CD8-positive, alpha-beta memory T cell (primary cell): ENCODE measurements at regions not wholly inside any gene's neighbourhood (a gene's known extent, or its start where the extent isn't known, plus 50 kb on each side); places are given as distances from the start of the nearest gene placed in this dataset.

ENCODE experiments used
- CTCF ChIA-PET: fragments of 350-600 bp; sonication (Branson Sonifier 250); formaldehyde crosslinking; loops from one replicate; lab custom pipeline; 2021; ENCODE audit warnings: antibody characterized with exemption; lab: Charles Lee
- POLR2A ChIA-PET: fragments of 350-600 bp; sonication (Branson Sonifier 250); formaldehyde crosslinking; loops from one replicate; lab custom pipeline; 2021; ENCODE audit warnings: antibody characterized with exemption; lab: Charles Lee
- DNase-seq, 5 donors: peaks; one replicate each; pipeline versions ENCODE4 v3.0.0 to v3.0.0-alpha.2; 2020 to 2022; ENCODE audit warnings: mixed read lengths in 1 of 5
- H3K27ac ChIP-seq: one replicate; pipeline ENCODE4 v1.7.0; 2013; ENCODE audit warnings: low read depth, mild to moderate bottlenecking, low read length, moderate library complexity
- H3K27me3 ChIP-seq: 2 replicates; pipeline ENCODE4 v1.7.0; 2013; ENCODE audit warnings: low read length, mild to moderate bottlenecking; ENCODE audit not compliant: insufficient read depth, poor library complexity, severe bottlenecking
- H3K36me3 ChIP-seq: 2 replicates; pipeline ENCODE4 v1.7.0; 2013; ENCODE audit warnings: mild to moderate bottlenecking, low read length, moderate library complexity; ENCODE audit not compliant: insufficient read depth
- H3K4me1 ChIP-seq: 2 replicates; pipeline ENCODE4 v1.7.0; 2013; ENCODE audit warnings: mild to moderate bottlenecking, low read length, moderate library complexity; ENCODE audit not compliant: insufficient read depth
- H3K4me3 ChIP-seq: 2 replicates; pipeline ENCODE4 v1.7.0; 2013; ENCODE audit warnings: mild to moderate bottlenecking, low read length
- H3K9me3 ChIP-seq: 2 replicates; pipeline ENCODE4 v1.7.0; 2013; ENCODE audit warnings: mild to moderate bottlenecking, low read length
- H3K27ac Mint-ChIP-seq, 8 donors: one replicate each; pipeline ENCODE4 v1.8.0; 2020 to 2021; ENCODE audit warnings: mixed read lengths in 8 of 8, mild to moderate bottlenecking in 6 of 8, inconsistent platforms in 3 of 8, moderate library complexity in 3 of 8
- H3K27me3 Mint-ChIP-seq, 2 donors: one replicate each; pipeline ENCODE4 v1.8.0; 2020 to 2021; ENCODE audit warnings: mixed read lengths in 2 of 2, mild to moderate bottlenecking in 1 of 2, moderate library complexity in 1 of 2
- H3K36me3 Mint-ChIP-seq, 3 donors: one replicate each; pipeline ENCODE4 v1.8.0; 2020 to 2021; ENCODE audit warnings: mixed read lengths in 3 of 3, inconsistent platforms in 1 of 3, mild to moderate bottlenecking in 1 of 3
- H3K4me1 Mint-ChIP-seq, 3 donors: one replicate each; pipeline ENCODE4 v1.8.0; 2020 to 2021; ENCODE audit warnings: mixed read lengths in 3 of 3, inconsistent platforms in 1 of 3, mild to moderate bottlenecking in 1 of 3
- H3K4me3 Mint-ChIP-seq, 7 donors: one replicate each; pipeline ENCODE4 v1.8.0; 2020 to 2021; ENCODE audit warnings: mixed read lengths in 7 of 7, mild to moderate bottlenecking in 6 of 7, moderate library complexity in 4 of 7, inconsistent platforms in 2 of 7
- H3K9me3 Mint-ChIP-seq, 5 donors: one replicate each; pipeline ENCODE4 v1.8.0; 2020 to 2022; ENCODE audit warnings: mixed read lengths in 5 of 5, mild to moderate bottlenecking in 3 of 5, moderate library complexity in 2 of 5, inconsistent platforms in 1 of 5

DNA sequence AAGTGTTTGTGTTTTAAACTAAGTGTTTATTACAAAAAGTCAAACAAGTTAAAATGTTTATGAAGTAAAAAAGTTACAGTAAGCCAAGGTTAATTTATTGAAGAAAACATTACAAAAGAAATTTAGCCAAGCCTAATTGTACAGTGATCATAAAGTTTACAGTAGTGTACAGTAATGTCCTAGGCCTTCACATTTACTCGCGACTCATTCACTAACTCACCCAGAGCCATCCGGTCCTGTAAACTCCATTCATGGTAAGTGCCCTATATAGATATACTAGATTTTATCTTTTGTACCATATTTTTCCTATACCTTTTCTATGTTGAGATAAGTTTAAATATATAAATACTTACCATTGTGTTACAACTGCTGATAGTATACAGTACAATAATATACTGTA, 481.8 kb upstream of the TENM4 start:
- no peaks in the 10 kb centered on the region for H3K4me1 Mint-ChIP-seq

DNA sequence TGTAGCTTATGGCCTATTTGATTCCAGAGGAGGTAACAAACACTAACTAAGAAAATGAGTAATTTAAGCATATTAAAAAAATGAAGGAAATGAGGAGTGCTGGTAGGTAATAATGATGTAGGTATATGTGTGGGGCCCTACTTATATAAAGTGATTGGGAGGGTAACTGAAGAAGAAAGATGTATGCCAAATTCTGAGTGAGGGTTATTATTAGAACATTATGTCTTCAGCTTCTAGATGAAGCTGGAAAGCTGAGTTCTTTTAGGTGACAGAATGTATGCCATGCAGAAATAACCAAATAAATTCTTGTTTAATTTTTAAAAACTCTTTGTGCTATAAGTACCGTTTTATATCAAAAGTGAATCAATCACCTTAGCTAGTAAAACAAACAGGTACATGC, 479.6 kb upstream of the TENM4 start:
- DNase-seq, result no peak
- Mint-ChIP-seq H3K4me3 (no peak overlapping the region), H3K9me3 (peaks cover 0 to 19% (median 4%) of the 10 kb centered on the region in 5 donors), H3K27me3 (no peaks in the 10 kb centered on the region), H3K4me1 (no peaks in the 10 kb centered on the region), H3K27ac (no peak overlapping the region), H3K36me3 (no peaks in the 10 kb centered on the region)
- Histone ChIP-seq H3K27ac (no peak overlapping the region), H3K9me3 (no peaks in the 10 kb centered on the region), H3K4me1 (no peaks in the 10 kb centered on the region), H3K4me3 (no peak overlapping the region), H3K27me3 (no peaks in the 10 kb centered on the region), H3K36me3 (no peaks in the 10 kb centered on the region)
- ChIA-PET POLR2A (no interaction called here), CTCF (no interaction called here)

More for the DNA sequence above, 481.8 kb upstream of the TENM4 start:
- Histone ChIP-seq H3K4me1 (no peaks in the 10 kb centered on the region), H3K36me3 (no peaks in the 10 kb centered on the region), H3K4me3 (no peak overlapping the region), H3K27me3 (no peaks in the 10 kb centered on the region), H3K9me3 (no peaks in the 10 kb centered on the region), H3K27ac (no peak overlapping the region)
- H3K9me3 Mint-ChIP-seq, result peaks cover 0 to 23% (median 4%) of the 10 kb centered on the region in 5 donors
- DNase-seq, result no peak
- H3K36me3 Mint-ChIP-seq, result no peaks in the 10 kb centered on the region
- no peak overlapping the region for H3K4me3 Mint-ChIP-seq
- ChIA-PET POLR2A (no interaction called here), CTCF (no interaction called here)
- H3K27me3 Mint-ChIP-seq, result no peaks in the 10 kb centered on the region
- no peak overlapping the region for H3K27ac Mint-ChIP-seq

DNA sequence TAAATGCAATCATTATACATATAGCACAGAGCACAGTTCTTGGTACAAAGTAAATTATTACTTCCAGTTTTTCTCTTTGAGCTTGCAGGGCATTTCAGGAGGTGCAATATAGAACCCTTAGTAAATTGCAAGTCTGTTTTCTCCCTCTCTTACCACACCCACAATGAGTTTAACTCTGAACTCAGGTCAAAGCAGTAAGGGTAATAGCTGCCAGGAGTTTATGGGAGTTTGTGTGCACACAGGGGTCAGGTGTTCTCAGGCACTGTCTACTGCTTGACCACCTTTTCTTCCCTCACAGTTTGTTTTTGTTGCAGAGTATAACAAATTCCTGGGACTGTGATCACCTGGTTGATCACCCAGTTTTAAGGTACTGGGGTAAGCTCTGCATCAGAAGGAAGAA, 478.5 kb upstream of the TENM4 start:
- H3K9me3 Mint-ChIP-seq, result peaks cover 0 to 25% (median 0%) of the 10 kb centered on the region in 5 donors
- no peak overlapping the region for H3K27ac Mint-ChIP-seq
- H3K4me3 Mint-ChIP-seq, result no peak overlapping the region
- DNase-seq, result no peak
- no peak overlapping the region for H3K4me3 ChIP-seq
- ChIA-PET POLR2A (no interaction called here), CTCF (no interaction called here)
- H3K9me3 ChIP-seq, result no peaks in the 10 kb centered on the region
- H3K4me1 Mint-ChIP-seq, result no peaks in the 10 kb centered on the region
- no peaks in the 10 kb centered on the region for H3K4me1 ChIP-seq
- no peaks in the 10 kb centered on the region for H3K36me3 ChIP-seq
- H3K27me3 Mint-ChIP-seq, result no peaks in the 10 kb centered on the region
- no peak overlapping the region for H3K27ac ChIP-seq
- H3K36me3 Mint-ChIP-seq, result no peaks in the 10 kb centered on the region
- H3K27me3 ChIP-seq, result no peaks in the 10 kb centered on the region

DNA sequence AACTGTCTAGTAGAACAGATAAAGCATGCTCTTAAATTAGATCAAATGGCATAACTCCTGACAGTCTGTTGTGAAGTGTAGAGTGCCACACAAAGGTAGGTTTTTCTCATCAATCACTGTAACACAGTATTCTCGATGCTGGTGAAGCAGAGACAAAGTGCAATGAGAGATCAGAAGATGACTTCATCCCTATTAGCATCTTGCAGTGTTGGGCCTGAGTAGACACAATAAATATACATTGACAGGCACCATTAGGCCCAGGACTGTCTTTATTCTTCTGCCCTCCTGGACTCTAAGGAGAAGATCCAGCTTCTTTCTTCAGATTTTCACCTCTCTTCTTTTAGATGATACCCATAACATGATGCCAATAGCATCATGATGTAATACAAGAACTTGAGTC, 478.0 kb upstream of the TENM4 start:
- Histone ChIP-seq H3K4me3 (no peak overlapping the region), H3K27ac (no peak overlapping the region), H3K27me3 (no peaks in the 10 kb centered on the region), H3K4me1 (no peaks in the 10 kb centered on the region), H3K9me3 (no peaks in the 10 kb centered on the region), H3K36me3 (no peaks in the 10 kb centered on the region)
- H3K4me1 Mint-ChIP-seq, result no peaks in the 10 kb centered on the region
- H3K27me3 Mint-ChIP-seq, result no peaks in the 10 kb centered on the region
- H3K9me3 Mint-ChIP-seq, result peaks cover 2 to 20% (median 4%) of the 10 kb centered on the region in 5 donors
- ChIA-PET POLR2A (no interaction called here), CTCF (no interaction called here)
- H3K27ac Mint-ChIP-seq, result no peak overlapping the region
- DNase-seq, result no peak
- H3K4me3 Mint-ChIP-seq, result no peak overlapping the region
- no peaks in the 10 kb centered on the region for H3K36me3 Mint-ChIP-seq

DNA sequence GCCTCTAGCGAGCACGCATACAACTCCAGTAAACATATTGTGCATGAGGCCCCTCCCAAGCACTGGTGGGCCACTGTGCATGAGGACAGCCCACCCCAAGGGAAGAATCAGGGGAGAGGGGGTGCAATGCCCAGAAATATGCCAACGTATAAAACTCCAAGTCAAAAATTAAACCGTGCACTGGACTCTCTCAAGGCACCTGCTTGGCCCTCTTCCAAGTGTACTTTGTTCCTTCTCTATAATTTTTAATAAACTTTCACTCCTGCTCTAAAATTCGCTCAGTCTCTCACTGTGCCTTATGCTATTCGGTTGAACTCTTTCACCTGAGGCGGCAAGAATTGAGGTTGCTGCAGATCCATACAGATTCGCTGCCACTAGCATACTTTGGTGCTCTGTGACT, 465.3 kb upstream of the TENM4 start:
- DNase-seq, result no peak
- Mint-ChIP-seq H3K4me3 (no peak overlapping the region), H3K27me3 (no peaks in the 10 kb centered on the region), H3K4me1 (no peaks in the 10 kb centered on the region), H3K9me3 (peaks cover 4 to 6% (median 5%) of the 10 kb centered on the region in 5 donors), H3K27ac (no peak overlapping the region), H3K36me3 (no peaks in the 10 kb centered on the region)
- ChIA-PET POLR2A (no interaction called here), CTCF (no interaction called here)
- H3K4me1 ChIP-seq, result no peaks in the 10 kb centered on the region
- no peaks in the 10 kb centered on the region for H3K36me3 ChIP-seq
- H3K27me3 ChIP-seq, result no peaks in the 10 kb centered on the region
- H3K27ac ChIP-seq, result no peak overlapping the region
- H3K4me3 ChIP-seq, result no peak overlapping the region
- H3K9me3 ChIP-seq, result no peaks in the 10 kb centered on the region

DNA sequence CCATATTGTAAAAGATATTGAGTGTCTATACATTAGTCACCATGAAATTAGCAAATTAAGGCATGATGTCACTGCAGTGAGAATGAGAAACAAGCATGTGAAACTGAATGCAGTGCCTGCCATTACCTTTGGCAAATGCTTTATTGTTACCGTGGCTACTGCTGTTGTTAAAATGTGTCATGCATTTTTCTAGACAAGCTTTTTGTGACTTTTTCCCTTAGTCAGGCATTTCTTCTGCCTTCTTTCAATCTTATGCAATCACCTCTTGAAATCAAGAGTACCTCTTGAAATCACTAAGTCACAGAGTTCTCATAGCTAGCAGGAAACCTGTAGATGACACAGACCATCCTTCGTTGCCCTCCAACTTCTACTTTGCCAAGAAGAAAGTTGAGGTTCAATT, 461.7 kb upstream of the TENM4 start:
- Histone ChIP-seq H3K4me1 (no peaks in the 10 kb centered on the region), H3K27ac (no peak overlapping the region), H3K9me3 (no peaks in the 10 kb centered on the region), H3K36me3 (no peaks in the 10 kb centered on the region), H3K4me3 (no peak overlapping the region), H3K27me3 (no peaks in the 10 kb centered on the region)
- ChIA-PET POLR2A (no interaction called here), CTCF (no interaction called here)
- Mint-ChIP-seq H3K9me3 (peaks cover 0 to 10% (median 5%) of the 10 kb centered on the region in 5 donors), H3K27me3 (no peaks in the 10 kb centered on the region), H3K4me1 (no peaks in the 10 kb centered on the region), H3K4me3 (no peak overlapping the region), H3K27ac (no peak overlapping the region), H3K36me3 (no peaks in the 10 kb centered on the region)
- DNase-seq, result no peak

DNA sequence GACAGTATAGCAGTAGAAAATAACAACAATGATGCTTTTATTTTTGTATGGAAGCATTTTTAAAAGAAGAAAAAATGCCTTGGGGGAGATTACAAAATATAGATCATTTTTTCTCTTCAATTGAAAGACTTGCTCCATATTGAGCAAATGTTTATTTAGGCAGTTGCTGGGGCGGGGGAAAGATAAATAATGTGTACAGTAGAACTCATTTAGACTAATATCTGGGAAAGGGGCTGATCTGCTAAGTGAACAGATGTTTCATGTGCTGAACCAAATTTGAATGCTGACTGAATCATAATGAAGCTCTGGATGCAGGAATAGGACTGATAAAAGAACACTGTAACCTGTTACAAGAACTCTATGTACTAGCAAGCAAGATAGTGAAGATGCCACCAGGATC, 457.1 kb upstream of the TENM4 start:
- no peaks in the 10 kb centered on the region for H3K4me1 ChIP-seq
- Mint-ChIP-seq H3K4me3 (no peak overlapping the region), H3K36me3 (no peaks in the 10 kb centered on the region), H3K27ac (no peak overlapping the region), H3K9me3 (peaks cover 2 to 10% (median 4%) of the 10 kb centered on the region in 5 donors), H3K27me3 (no peaks in the 10 kb centered on the region), H3K4me1 (no peaks in the 10 kb centered on the region)
- no peaks in the 10 kb centered on the region for H3K36me3 ChIP-seq
- H3K9me3 ChIP-seq, result no peaks in the 10 kb centered on the region
- POLR2A ChIA-PET, result no interaction called here
- H3K27ac ChIP-seq, result no peak overlapping the region
- no peaks in the 10 kb centered on the region for H3K27me3 ChIP-seq
- H3K4me3 ChIP-seq, result no peak overlapping the region
- no peak for DNase-seq
- CTCF ChIA-PET, result no interaction called here

DNA sequence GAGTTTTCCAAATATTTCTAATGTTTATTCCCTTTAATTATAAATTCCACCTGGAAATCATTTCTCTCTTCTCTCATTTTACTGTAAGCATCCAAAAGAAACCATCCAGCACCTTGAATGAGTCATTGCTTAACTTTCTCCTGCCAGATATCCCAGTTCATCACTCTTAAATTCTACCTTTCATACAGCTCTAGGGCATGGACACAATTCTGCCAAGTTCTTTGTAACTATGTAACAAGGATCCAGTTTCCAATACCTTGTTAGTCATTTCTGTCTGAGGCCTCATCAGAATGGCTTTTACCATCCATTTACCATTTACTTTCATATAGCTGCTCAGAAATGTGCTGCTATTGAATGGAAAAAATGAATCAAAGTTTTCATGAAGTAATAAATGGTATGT, 455.4 kb upstream of the TENM4 start:
- Mint-ChIP-seq H3K27ac (no peak overlapping the region), H3K9me3 (peaks cover 0 to 10% (median 4%) of the 10 kb centered on the region in 5 donors), H3K27me3 (no peaks in the 10 kb centered on the region), H3K4me1 (no peaks in the 10 kb centered on the region), H3K4me3 (no peak overlapping the region), H3K36me3 (no peaks in the 10 kb centered on the region)
- H3K4me1 ChIP-seq, result no peaks in the 10 kb centered on the region
- H3K36me3 ChIP-seq, result no peaks in the 10 kb centered on the region
- no peak overlapping the region for H3K4me3 ChIP-seq
- no peak overlapping the region for H3K27ac ChIP-seq
- no peak for DNase-seq
- no peaks in the 10 kb centered on the region for H3K27me3 ChIP-seq
- ChIA-PET CTCF (no interaction called here), POLR2A (no interaction called here)
- no peaks in the 10 kb centered on the region for H3K9me3 ChIP-seq

DNA sequence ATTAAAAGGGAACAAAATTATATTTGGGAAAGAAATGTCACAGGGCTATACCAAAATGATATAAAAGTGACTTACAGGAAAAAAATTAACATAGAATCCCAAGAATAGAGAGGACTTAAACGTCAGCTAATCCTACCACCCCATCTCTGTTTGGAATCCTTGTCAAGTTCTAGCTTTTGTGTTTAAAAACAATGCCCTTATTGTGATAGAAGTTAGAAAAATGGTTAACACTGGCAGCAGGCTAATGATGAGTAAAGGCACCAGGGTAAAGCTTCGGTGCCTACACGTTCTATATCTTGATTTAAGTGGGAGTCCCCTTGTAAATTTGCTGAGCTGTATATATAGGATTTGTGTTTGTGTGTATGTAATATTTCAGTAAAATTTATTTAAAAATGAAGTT, 453.3 kb upstream of the TENM4 start:
- POLR2A ChIA-PET, result no interaction called here
- no peaks in the 10 kb centered on the region for H3K27me3 Mint-ChIP-seq
- H3K4me1 Mint-ChIP-seq, result no peaks in the 10 kb centered on the region
- Histone ChIP-seq H3K27me3 (no peaks in the 10 kb centered on the region), H3K4me1 (no peaks in the 10 kb centered on the region), H3K36me3 (no peaks in the 10 kb centered on the region), H3K9me3 (no peaks in the 10 kb centered on the region), H3K27ac (no peak overlapping the region), H3K4me3 (no peak overlapping the region)
- no peak for DNase-seq
- H3K36me3 Mint-ChIP-seq, result no peaks in the 10 kb centered on the region
- CTCF ChIA-PET, result no interaction called here
- no peak overlapping the region for H3K4me3 Mint-ChIP-seq
- no peak overlapping the region for H3K27ac Mint-ChIP-seq
- H3K9me3 Mint-ChIP-seq, result peaks cover 0 to 10% (median 4%) of the 10 kb centered on the region in 5 donors
